CD4-positive, alpha-beta T cell (primary cell): ENCODE measurements at regions not wholly inside any gene's neighbourhood (a gene's known extent, or its start where the extent isn't known, plus 50 kb on each side); places are given as distances from the start of the nearest gene placed in this dataset.

ENCODE experiments used
- ATAC-seq: fragments of 200-7000 bp; cut with Tn5 transposase; one replicate; pipeline ENCODE4 v1.10.0; 2022; ENCODE audit warnings: mild to moderate bottlenecking; ENCODE audit not compliant: poor library complexity
- CTCF ChIA-PET: fragments of 350-600 bp; sonication (Branson Sonifier 250); formaldehyde crosslinking; loops from one replicate; lab custom pipeline; 2021; ENCODE audit warnings: antibody characterized with exemption, inconsistent platforms; lab: Charles Lee
- POLR2A ChIA-PET: fragments of 350-600 bp; sonication (Branson Sonifier 250); formaldehyde crosslinking; loops from one replicate; lab custom pipeline; 2021; ENCODE audit warnings: antibody characterized with exemption, inconsistent platforms; lab: Charles Lee
- DNase-seq, 14 experiments: peaks; one replicate each; pipeline ENCODE4 v3.0.0-alpha.2; 2013 to 2020; ENCODE audit warnings: mixed read lengths in 2 of 14
- H3K27ac ChIP-seq, 2 donors: one replicate each; pipeline versions ENCODE4 v1.5.1 to v1.7.0; 2013; ENCODE audit warnings: low read length in 2 of 2, low read depth in 1 of 2, mild to moderate bottlenecking in 1 of 2
- H3K27me3 ChIP-seq, 2 experiments: 1 replicate in 1 of 2; 2 replicates in 1 of 2; pipeline versions ENCODE4 v1.6.1 to v1.7.0; 2013; ENCODE audit warnings: low read length in 2 of 2, control low read depth in 1 of 2, mild to moderate bottlenecking in 1 of 2, moderate library complexity in 1 of 2; ENCODE audit not compliant: insufficient read depth in 2 of 2, control insufficient read depth in 1 of 2
- H3K36me3 ChIP-seq: one replicate; pipeline ENCODE4 v1.6.1; 2013; ENCODE audit warnings: low read length, control low read depth; ENCODE audit not compliant: insufficient read depth
- H3K4me1 ChIP-seq: one replicate; pipeline ENCODE4 v1.6.1; 2013; ENCODE audit warnings: low read length, control low read depth; ENCODE audit not compliant: insufficient read depth
- H3K4me3 ChIP-seq: one replicate; pipeline ENCODE4 v1.5.1; 2013; ENCODE audit warnings: mild to moderate bottlenecking, low read length, moderate library complexity
- H3K9me3 ChIP-seq, 2 experiments: 1 replicate in 1 of 2; 2 replicates in 1 of 2; pipeline versions ENCODE4 v1.6.1 to v1.7.0; 2013; ENCODE audit warnings: low read length in 2 of 2, mild to moderate bottlenecking in 2 of 2, control low read depth in 1 of 2, moderate library complexity in 1 of 2; ENCODE audit not compliant: control insufficient read depth in 1 of 2, insufficient read depth in 1 of 2
- H3K27ac Mint-ChIP-seq: one replicate; pipeline ENCODE4 v1.8.0; 2020; ENCODE audit warnings: mixed read lengths
- H3K27me3 Mint-ChIP-seq: one replicate; pipeline ENCODE4 v1.8.0; 2021; ENCODE audit warnings: mixed read lengths
- H3K36me3 Mint-ChIP-seq: one replicate; pipeline ENCODE4 v1.8.0; 2021; ENCODE audit warnings: low read depth, mixed read lengths
- H3K4me1 Mint-ChIP-seq: one replicate; pipeline ENCODE4 v1.8.0; 2021; ENCODE audit warnings: low read depth, mixed read lengths
- H3K4me3 Mint-ChIP-seq: one replicate; pipeline ENCODE4 v1.8.0; 2020; ENCODE audit warnings: mild to moderate bottlenecking, mixed read lengths
- H3K9me3 Mint-ChIP-seq: one replicate; pipeline ENCODE4 v1.8.0; 2020; ENCODE audit warnings: mixed read lengths
- intact Hi-C, 2 experiments: fragments of 100-400 bp; cut with DNase I in 1 of 2; cut with micrococcal nuclease in 1 of 2; formaldehyde crosslinking; loops; one replicate each; pipeline versions ENCODE4 v1.15.1 to v1.9.0; 2023 to 2025; cut with DNase I, micrococcal nuclease
- TF ChIP-seq, protein P1 (sequence below): fragments of 200-600 bp; IDR thresholded peaks from one replicate; pipeline ENCODE4 v1.8.0; 2022; ENCODE audit warnings: antibody characterized with exemption, mild to moderate bottlenecking

DNA sequence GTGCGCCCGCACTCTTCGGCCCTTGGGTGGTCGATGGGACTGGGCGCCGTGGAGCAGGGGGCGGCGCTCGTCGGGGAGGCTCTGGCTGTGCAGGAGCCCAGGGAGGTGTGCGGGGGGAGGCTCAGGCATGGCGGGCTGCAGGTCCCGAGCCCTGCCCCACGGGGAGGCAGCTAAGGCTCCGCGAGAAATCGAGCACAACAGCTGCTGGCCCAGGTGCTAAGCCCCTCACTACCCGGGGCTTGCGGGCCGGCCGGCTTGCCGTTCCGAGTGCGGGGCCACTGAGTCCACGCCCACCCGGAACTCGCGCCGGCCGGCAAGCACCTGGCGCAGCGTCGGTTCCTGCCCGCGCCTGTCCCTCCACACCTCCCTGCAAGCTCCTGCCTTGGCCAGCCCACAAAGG is 462.3 kb upstream of the JARID2 start:
- Mint-ChIP-seq H3K4me3 (no peak overlapping the region), H3K27ac (no peak overlapping the region), H3K9me3 (no peaks in the 10 kb centered on the region), H3K27me3 (no peaks in the 10 kb centered on the region), H3K4me1 (peaks cover 24% of the 10 kb centered on the region), H3K36me3 (no peaks in the 10 kb centered on the region)
- intact Hi-C loops: no loop called here
- ChIA-PET POLR2A (interaction anchor here (0.8 kb wide), 1 partner anchor 506 kb away, joined by 3 read pairs; no protein-coding TSS in a partner anchor), CTCF (no interaction called here)
- Histone ChIP-seq H3K9me3 (peaks cover 0 to 9% of the 10 kb centered on the region in 2 experiments), H3K27me3 (no peaks in the 10 kb centered on the region), H3K27ac (no peak overlapping the region), H3K36me3 (no peaks in the 10 kb centered on the region), H3K4me1 (peaks cover 9% of the 10 kb centered on the region), H3K4me3 (no peak overlapping the region)
- ATAC-seq: no peak
- no peak for DNase-seq
- TF ChIP-seq, protein P1, sequence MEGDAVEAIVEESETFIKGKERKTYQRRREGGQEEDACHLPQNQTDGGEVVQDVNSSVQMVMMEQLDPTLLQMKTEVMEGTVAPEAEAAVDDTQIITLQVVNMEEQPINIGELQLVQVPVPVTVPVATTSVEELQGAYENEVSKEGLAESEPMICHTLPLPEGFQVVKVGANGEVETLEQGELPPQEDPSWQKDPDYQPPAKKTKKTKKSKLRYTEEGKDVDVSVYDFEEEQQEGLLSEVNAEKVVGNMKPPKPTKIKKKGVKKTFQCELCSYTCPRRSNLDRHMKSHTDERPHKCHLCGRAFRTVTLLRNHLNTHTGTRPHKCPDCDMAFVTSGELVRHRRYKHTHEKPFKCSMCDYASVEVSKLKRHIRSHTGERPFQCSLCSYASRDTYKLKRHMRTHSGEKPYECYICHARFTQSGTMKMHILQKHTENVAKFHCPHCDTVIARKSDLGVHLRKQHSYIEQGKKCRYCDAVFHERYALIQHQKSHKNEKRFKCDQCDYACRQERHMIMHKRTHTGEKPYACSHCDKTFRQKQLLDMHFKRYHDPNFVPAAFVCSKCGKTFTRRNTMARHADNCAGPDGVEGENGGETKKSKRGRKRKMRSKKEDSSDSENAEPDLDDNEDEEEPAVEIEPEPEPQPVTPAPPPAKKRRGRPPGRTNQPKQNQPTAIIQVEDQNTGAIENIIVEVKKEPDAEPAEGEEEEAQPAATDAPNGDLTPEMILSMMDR: no peak

DNA sequence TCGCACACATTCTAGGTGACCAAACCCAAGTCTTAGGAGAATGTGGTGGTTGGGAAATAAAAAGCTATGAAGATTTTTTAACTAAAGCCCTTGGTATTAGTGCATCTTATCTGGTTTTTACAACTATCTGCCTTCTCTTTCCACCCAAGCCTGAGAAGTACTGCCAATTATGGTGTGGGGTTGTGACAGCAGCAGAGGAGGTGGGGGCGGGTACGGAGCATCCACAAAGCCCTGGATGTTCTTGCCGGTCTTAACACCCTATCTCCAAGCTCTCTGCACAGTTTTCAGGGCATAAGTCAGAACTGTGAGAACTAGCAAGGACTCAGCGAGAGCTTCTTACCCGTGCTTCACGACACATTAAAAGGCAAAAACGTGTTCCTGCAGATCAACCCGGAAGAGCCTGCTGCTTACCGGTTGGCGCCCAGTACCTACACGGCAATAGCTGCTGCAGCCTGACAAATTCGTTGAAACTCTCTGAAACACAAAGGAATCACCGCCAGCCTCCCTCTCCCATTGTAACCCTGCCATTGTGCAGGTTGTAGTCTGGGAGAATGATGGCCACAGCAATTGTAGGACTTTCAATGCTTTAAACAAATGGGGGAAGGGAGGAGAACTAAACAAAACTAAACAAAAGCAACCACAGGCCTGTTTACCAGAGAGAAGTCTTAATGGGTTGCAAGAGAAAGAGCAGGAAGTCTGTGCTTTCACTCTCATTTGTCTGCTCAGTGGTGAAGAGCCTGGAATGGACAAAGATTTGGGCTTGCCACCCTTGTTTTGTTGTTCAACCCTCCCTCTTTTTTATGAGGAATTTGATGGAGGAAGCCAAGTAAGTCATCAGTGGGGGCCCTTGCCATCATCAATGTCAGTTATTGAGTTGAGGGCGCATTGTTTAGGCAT is 461.0 kb upstream of the JARID2 start:
- Mint-ChIP-seq H3K36me3 (no peaks in the 10 kb centered on the region), H3K4me3 (peak overlapping the region; percentile 73), H3K9me3 (no peaks in the 10 kb centered on the region), H3K27me3 (no peaks in the 10 kb centered on the region), H3K27ac (peak overlapping the region; percentile 82), H3K4me1 (peaks cover 24% of the 10 kb centered on the region)
- Histone ChIP-seq H3K27ac (peak overlapping the region in 1 of 2 donors; percentile 36), H3K4me1 (peaks cover 9% of the 10 kb centered on the region), H3K27me3 (no peaks in the 10 kb centered on the region), H3K4me3 (peak overlapping the region; percentile 38), H3K9me3 (peaks cover 0 to 9% of the 10 kb centered on the region in 2 experiments), H3K36me3 (no peaks in the 10 kb centered on the region)
- ATAC-seq (peak; percentile 84), DNase-seq (peak in 9 of 14 experiments; percentile 8 to 63 (median 24))
- intact Hi-C loops: no loop called here
- ChIA-PET POLR2A (interaction anchor here (0.6 to 1.9 kb wide), 6 partner anchors 14 to 579 kb away, joined by 3 to 6 read pairs (median 3); no protein-coding TSS in a partner anchor), CTCF (no interaction called here)
- TF ChIP-seq, protein P1: no peak

DNA sequence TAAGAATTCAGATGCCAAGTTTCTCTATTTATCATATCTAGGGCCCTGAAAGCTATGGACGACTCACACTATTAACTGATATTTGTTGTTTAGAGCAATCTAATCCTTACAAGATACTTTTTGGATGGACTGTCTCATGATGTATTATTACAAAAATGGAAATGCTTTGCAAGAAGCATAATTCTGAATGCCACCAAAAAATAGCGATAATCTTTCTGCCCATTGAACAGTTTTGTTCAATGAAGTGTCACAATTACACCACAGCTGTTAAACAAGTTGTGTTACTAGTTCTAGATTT is 460.4 kb upstream of the JARID2 start:
- no peak for ATAC-seq

More for the DNA sequence above, 460.4 kb upstream of the JARID2 start:
- Histone ChIP-seq H3K36me3 (no peaks in the 10 kb centered on the region), H3K9me3 (peaks cover 0 to 9% of the 10 kb centered on the region in 2 experiments), H3K27me3 (no peaks in the 10 kb centered on the region), H3K4me3 (no peak overlapping the region), H3K27ac (no peak overlapping the region), H3K4me1 (peaks cover 9% of the 10 kb centered on the region)
- H3K9me3 Mint-ChIP-seq: no peaks in the 10 kb centered on the region
- peaks cover 24% of the 10 kb centered on the region for H3K4me1 Mint-ChIP-seq
- H3K27ac Mint-ChIP-seq: peak overlapping the region; percentile 82
- H3K4me3 Mint-ChIP-seq: no peak overlapping the region
- TF ChIP-seq, protein P1: no peak
- DNase-seq: no peak
- no peaks in the 10 kb centered on the region for H3K27me3 Mint-ChIP-seq
- no peaks in the 10 kb centered on the region for H3K36me3 Mint-ChIP-seq
- intact Hi-C loops: no loop called here
- ChIA-PET POLR2A (interaction anchor here (0.6 to 1.9 kb wide), 4 partner anchors 14 to 510 kb away, joined by 3 to 6 read pairs (median 4); no protein-coding TSS in a partner anchor), CTCF (no interaction called here)
